GM20000 (cell line): ENCODE measurements at regions not wholly inside any gene's neighbourhood (a gene's known extent, or its start where the extent isn't known, plus 50 kb on each side); places are given as distances from the start of the nearest gene placed in this dataset.

Experiments
- DNase-seq: peaks from one replicate; pipeline ENCODE4 v3.0.0; 2012; ENCODE audit warnings: low spot score
- CTCF ChIP-seq: IDR thresholded peaks from 2 replicates; pipeline ENCODE4 v1.5.1; 2012; ENCODE audit warnings: mild to moderate bottlenecking, control low read depth; ENCODE audit errors: extremely low read depth, missing control alignments

GRCh38 chr9:105158020-105158419 is 86.4 kb upstream of the SLC44A1 start:
- DNase-seq = no peak
- TF ChIP-seq CTCF = no peak

GRCh38 chr9:105158898-105159297 is 85.6 kb upstream of the SLC44A1 start:
- DNase-seq = no peak
- no peak for TF ChIP-seq CTCF

- no peak for TF ChIP-seq CTCF
- no peak for DNase-seq
These were observed 75.6 kb upstream of the SLC44A1 start for GRCh38 chr9:105168870-105169319.

GRCh38 chr9:105171076-105171475 is 73.4 kb upstream of the SLC44A1 start:
- DNase-seq = no peak
- no peak for TF ChIP-seq CTCF

GRCh38 chr9:105171589-105171988 is 72.9 kb upstream of the SLC44A1 start:
- TF ChIP-seq CTCF = no peak
- no peak for DNase-seq

GRCh38 chr9:105172436-105172835 is 72.0 kb upstream of the SLC44A1 start:
- TF ChIP-seq CTCF = no peak
- no peak for DNase-seq

GRCh38 chr9:105173306-105173705 is 71.1 kb upstream of the SLC44A1 start:
- no peak for DNase-seq
- TF ChIP-seq CTCF = no peak
